Mesenchymal stem cell (in vitro differentiated cells and primary cell): ENCODE measurements at regions not wholly inside any gene's neighbourhood (a gene's known extent, or its start where the extent isn't known, plus 50 kb on each side); places are given as distances from the start of the nearest gene placed in this dataset.

ENCODE experiments used
- DNase-seq: peaks from one replicate; pipeline ENCODE4 v3.0.0-alpha.2; 2013
- H2AFZ ChIP-seq: one replicate; pipeline ENCODE4 v1.6.1; 2013; ENCODE audit warnings: low read depth, mild to moderate bottlenecking, control low read depth, inconsistent platforms, low read length, moderate library complexity
- H2AK5ac ChIP-seq: 2 replicates; pipeline ENCODE4 v1.6.1; 2013; ENCODE audit warnings: low read length, moderate library complexity, mild to moderate bottlenecking, inconsistent platforms; ENCODE audit not compliant: severe bottlenecking
- H2BK120ac ChIP-seq: one replicate; pipeline ENCODE4 v1.6.1; 2013; ENCODE audit warnings: low read depth, mild to moderate bottlenecking, inconsistent platforms, low read length, moderate library complexity
- H2BK12ac ChIP-seq, 2 experiments: one replicate each; pipeline ENCODE4 v1.6.1; 2013; ENCODE audit warnings: inconsistent platforms in 2 of 2, low read length in 2 of 2, mild to moderate bottlenecking in 2 of 2, moderate library complexity in 2 of 2, control low read depth in 1 of 2
- H2BK15ac ChIP-seq: one replicate; pipeline ENCODE4 v1.6.1; 2013; ENCODE audit warnings: mild to moderate bottlenecking, low read depth, inconsistent platforms; ENCODE audit not compliant: poor library complexity, severe bottlenecking
- H2BK5ac ChIP-seq: 2 replicates; pipeline ENCODE4 v1.6.1; 2013; ENCODE audit warnings: low read depth, mild to moderate bottlenecking, low read length, control low read depth, inconsistent platforms; ENCODE audit not compliant: poor library complexity, severe bottlenecking
- H3K14ac ChIP-seq, 2 experiments: one replicate each; pipeline ENCODE4 v1.6.1; 2013; ENCODE audit warnings: inconsistent platforms in 2 of 2, low read length in 2 of 2, control low read depth in 1 of 2, mild to moderate bottlenecking in 1 of 2, moderate library complexity in 1 of 2
- H3K18ac ChIP-seq, 2 experiments: one replicate each; pipeline ENCODE4 v1.6.1; 2013; ENCODE audit warnings: inconsistent platforms in 2 of 2, low read length in 2 of 2, control low read depth in 1 of 2, low read depth in 1 of 2, mild to moderate bottlenecking in 1 of 2
- H3K23ac ChIP-seq, 2 experiments: one replicate each; pipeline ENCODE4 v1.6.1; 2013; ENCODE audit warnings: inconsistent platforms in 2 of 2, low read length in 2 of 2, mild to moderate bottlenecking in 2 of 2, moderate library complexity in 2 of 2, control low read depth in 1 of 2
- H3K27ac ChIP-seq: 2 replicates; pipeline ENCODE4 v1.5.1; 2013; ENCODE audit warnings: mild to moderate bottlenecking, moderate library complexity, low read length, control low read depth, inconsistent platforms; ENCODE audit not compliant: poor library complexity, severe bottlenecking
- H3K27me3 ChIP-seq, 2 experiments: 2 replicates each; pipeline versions ENCODE4 v1.6.1 to v1.7.0; 2013; ENCODE audit warnings: low read length in 2 of 2, mild to moderate bottlenecking in 2 of 2, moderate library complexity in 2 of 2, control low read depth in 1 of 2, inconsistent platforms in 1 of 2; ENCODE audit not compliant: control insufficient read depth in 1 of 2, insufficient read depth in 1 of 2
- H3K36me3 ChIP-seq, 2 experiments: 2 replicates each; pipeline versions ENCODE4 v1.6.1 to v1.7.0; 2013; ENCODE audit warnings: low read length in 2 of 2, control low read depth in 1 of 2, inconsistent platforms in 1 of 2, low read depth in 1 of 2, mild to moderate bottlenecking in 1 of 2; ENCODE audit not compliant: insufficient read depth in 2 of 2, control insufficient read depth in 1 of 2
- H3K4ac ChIP-seq, 2 experiments: one replicate each; pipeline ENCODE4 v1.6.1; 2013; ENCODE audit warnings: inconsistent platforms in 2 of 2, low read length in 2 of 2, mild to moderate bottlenecking in 2 of 2, moderate library complexity in 2 of 2, control low read depth in 1 of 2, low read depth in 1 of 2
- H3K4me1 ChIP-seq: 2 replicates; pipeline ENCODE4 v1.6.1; 2013; ENCODE audit warnings: low read depth, low read length, control low read depth; ENCODE audit not compliant: control insufficient read depth, insufficient read depth
- H3K4me2 ChIP-seq: 2 replicates; pipeline ENCODE4 v1.6.1; 2013; ENCODE audit warnings: low read length, mild to moderate bottlenecking, inconsistent platforms; ENCODE audit not compliant: poor library complexity, severe bottlenecking
- H3K4me3 ChIP-seq, 2 experiments: 2 replicates each; pipeline versions ENCODE4 v1.5.1 to v1.7.0; 2013; ENCODE audit warnings: low read length in 2 of 2, mild to moderate bottlenecking in 2 of 2, control low read depth in 1 of 2, low read depth in 1 of 2; ENCODE audit not compliant: insufficient read depth in 1 of 2
- H3K79me1 ChIP-seq: replicated peaks from 2 replicates; pipeline ENCODE4 v1.6.1; 2013; ENCODE audit warnings: mild to moderate bottlenecking, control low read depth, low read length, inconsistent platforms; ENCODE audit not compliant: poor library complexity, severe bottlenecking
- H3K9ac ChIP-seq: 2 replicates; pipeline ENCODE4 v1.7.0; 2013; ENCODE audit warnings: mild to moderate bottlenecking, low read length, moderate library complexity
- H3K9me3 ChIP-seq: 2 replicates; pipeline ENCODE4 v1.7.0; 2013; ENCODE audit warnings: mild to moderate bottlenecking, low read length; ENCODE audit not compliant: control insufficient read depth
- H4K8ac ChIP-seq: one replicate; pipeline ENCODE4 v1.6.1; 2013; ENCODE audit warnings: inconsistent platforms, mild to moderate bottlenecking, low read length, moderate library complexity
- H4K91ac ChIP-seq: one replicate; pipeline ENCODE4 v1.6.1; 2013; ENCODE audit warnings: mild to moderate bottlenecking, low read length, inconsistent platforms
- WGBS: methylation state at CpG from one replicate; pipeline ENCODE4 v1.1.7; 2013; ENCODE audit warnings: mixed read lengths; 5-methylcytosine and 5-hydroxymethylcytosine counted together

DNA sequence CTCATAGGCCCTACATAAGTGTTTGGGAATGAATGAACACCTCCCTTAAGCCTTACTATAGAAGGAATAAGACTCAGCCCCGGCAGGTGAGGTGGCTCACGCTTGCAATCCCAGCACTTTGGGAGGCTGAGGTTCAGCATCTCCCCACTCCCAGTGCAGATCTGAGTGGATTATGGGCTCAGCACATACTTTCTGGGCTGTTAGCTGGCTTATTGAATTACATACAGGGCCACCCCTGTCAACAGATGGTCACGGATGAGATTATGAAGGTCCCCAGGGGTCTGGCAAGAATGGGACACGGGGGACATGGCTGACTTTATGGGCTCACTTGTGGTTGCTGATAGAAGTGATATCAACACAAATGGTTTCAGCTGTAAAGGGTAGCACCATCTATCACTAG lies 322.3 kb downstream of the TSN start:
- Histone ChIP-seq H3K9me3 (no peaks in the 10 kb centered on the region), H3K14ac (no peak overlapping the region), H2AFZ (no peak overlapping the region), H3K79me1 (no peaks in the 10 kb centered on the region), H4K8ac (no peak overlapping the region), H3K4me3 (no peak overlapping the region), H3K4ac (no peak overlapping the region), H3K4me2 (no peak overlapping the region), H3K36me3 (no peaks in the 10 kb centered on the region), H3K18ac (no peak overlapping the region), H4K91ac (no peak overlapping the region), H3K4me1 (no peaks in the 10 kb centered on the region), H3K27me3 (peaks cover 0 to 5% of the 10 kb centered on the region in 2 experiments), H2AK5ac (no peak overlapping the region), H2BK5ac (no peak overlapping the region), H3K9ac (no peak overlapping the region), H2BK15ac (no peak overlapping the region), H3K27ac (no peak overlapping the region), H2BK12ac (no peak overlapping the region), H3K23ac (no peak overlapping the region), H2BK120ac (no peak overlapping the region)
- no peak for DNase-seq
- 75% methylated on average over 4 of the region's 4 CpGs for WGBS

DNA sequence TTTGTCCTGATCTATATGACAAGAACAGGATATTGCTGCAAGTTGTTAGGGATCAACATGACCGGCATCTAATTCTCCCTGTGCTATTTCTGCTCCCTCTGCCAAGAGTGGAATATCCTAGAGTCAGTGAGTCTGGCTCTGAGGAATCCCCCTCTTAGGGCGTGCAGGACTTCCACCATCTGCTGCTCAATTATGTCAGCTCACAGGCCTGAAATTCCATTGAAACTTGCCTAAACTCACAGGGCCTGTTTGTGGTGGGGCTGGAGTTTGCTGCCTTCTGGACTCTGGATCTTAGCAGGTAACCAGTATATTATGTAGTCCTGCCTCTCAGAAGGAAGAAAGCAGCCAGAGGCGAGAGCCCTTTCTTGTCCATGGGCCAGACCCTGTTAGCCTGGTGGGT lies 323.0 kb downstream of the TSN start:
- Histone ChIP-seq H4K8ac (no peak overlapping the region), H3K4me2 (no peak overlapping the region), H2BK5ac (no peak overlapping the region), H3K4ac (no peak overlapping the region), H3K36me3 (no peaks in the 10 kb centered on the region), H2BK120ac (no peak overlapping the region), H3K27ac (no peak overlapping the region), H3K14ac (no peak overlapping the region), H2BK15ac (no peak overlapping the region), H3K27me3 (peaks cover 0 to 3% of the 10 kb centered on the region in 2 experiments), H2AFZ (no peak overlapping the region), H3K4me3 (no peak overlapping the region), H3K18ac (no peak overlapping the region), H2BK12ac (no peak overlapping the region), H3K4me1 (no peaks in the 10 kb centered on the region), H3K23ac (no peak overlapping the region), H3K9ac (no peak overlapping the region), H2AK5ac (no peak overlapping the region), H4K91ac (no peak overlapping the region), H3K9me3 (no peaks in the 10 kb centered on the region), H3K79me1 (no peaks in the 10 kb centered on the region)
- WGBS, result 83% methylated on average over 1 of the region's 3 CpGs
- DNase-seq, result no peak

- H2AFZ ChIP-seq, result no peak overlapping the region
- no peak overlapping the region for H3K23ac ChIP-seq
- H3K14ac ChIP-seq, result no peak overlapping the region
- H3K79me1 ChIP-seq, result no peaks in the 10 kb centered on the region
- H4K91ac ChIP-seq, result no peak overlapping the region
- H2BK5ac ChIP-seq, result no peak overlapping the region
- no peak for DNase-seq
- no peak overlapping the region for H3K18ac ChIP-seq
- no peak overlapping the region for H3K4ac ChIP-seq
- WGBS, result 92% methylated on average over 3 of the region's 3 CpGs
- H3K27me3 ChIP-seq, result no peaks in the 10 kb centered on the region
- H3K4me1 ChIP-seq, result no peaks in the 10 kb centered on the region
- H3K9me3 ChIP-seq, result no peaks in the 10 kb centered on the region
- H3K4me3 ChIP-seq, result no peak overlapping the region
- no peak overlapping the region for H2BK15ac ChIP-seq
- H3K4me2 ChIP-seq, result no peak overlapping the region
- no peaks in the 10 kb centered on the region for H3K36me3 ChIP-seq
- no peak overlapping the region for H3K27ac ChIP-seq
- H3K9ac ChIP-seq, result no peak overlapping the region
- no peak overlapping the region for H2AK5ac ChIP-seq
- no peak overlapping the region for H4K8ac ChIP-seq
- no peak overlapping the region for H2BK120ac ChIP-seq
- H2BK12ac ChIP-seq, result no peak overlapping the region
These were observed 324.4 kb downstream of the TSN start for GRCh38 chr2:122079844-122080243.

- Histone ChIP-seq H3K27ac (no peak overlapping the region), H3K4me1 (no peaks in the 10 kb centered on the region), H3K27me3 (no peaks in the 10 kb centered on the region), H3K4me3 (no peak overlapping the region), H2BK12ac (no peak overlapping the region), H2BK15ac (no peak overlapping the region), H3K18ac (no peak overlapping the region), H3K14ac (no peak overlapping the region), H4K91ac (no peak overlapping the region), H4K8ac (no peak overlapping the region), H3K9ac (no peak overlapping the region), H3K9me3 (no peaks in the 10 kb centered on the region), H2BK5ac (no peak overlapping the region), H3K4me2 (no peak overlapping the region), H2AK5ac (no peak overlapping the region), H2AFZ (no peak overlapping the region), H3K4ac (no peak overlapping the region), H3K79me1 (no peaks in the 10 kb centered on the region), H3K36me3 (no peaks in the 10 kb centered on the region), H3K23ac (no peak overlapping the region), H2BK120ac (no peak overlapping the region)
- no peak for DNase-seq
- WGBS, result 72% methylated on average over 2 of the region's 4 CpGs
These were observed 324.9 kb downstream of the TSN start for GRCh38 chr2:122080316-122080715.
